ENCODE measurements at regions not wholly inside any gene's neighbourhood (a gene's known extent, or its start where the extent isn't known, plus 50 kb on each side); places are given as distances from the start of the nearest gene placed in this dataset.

DNA sequence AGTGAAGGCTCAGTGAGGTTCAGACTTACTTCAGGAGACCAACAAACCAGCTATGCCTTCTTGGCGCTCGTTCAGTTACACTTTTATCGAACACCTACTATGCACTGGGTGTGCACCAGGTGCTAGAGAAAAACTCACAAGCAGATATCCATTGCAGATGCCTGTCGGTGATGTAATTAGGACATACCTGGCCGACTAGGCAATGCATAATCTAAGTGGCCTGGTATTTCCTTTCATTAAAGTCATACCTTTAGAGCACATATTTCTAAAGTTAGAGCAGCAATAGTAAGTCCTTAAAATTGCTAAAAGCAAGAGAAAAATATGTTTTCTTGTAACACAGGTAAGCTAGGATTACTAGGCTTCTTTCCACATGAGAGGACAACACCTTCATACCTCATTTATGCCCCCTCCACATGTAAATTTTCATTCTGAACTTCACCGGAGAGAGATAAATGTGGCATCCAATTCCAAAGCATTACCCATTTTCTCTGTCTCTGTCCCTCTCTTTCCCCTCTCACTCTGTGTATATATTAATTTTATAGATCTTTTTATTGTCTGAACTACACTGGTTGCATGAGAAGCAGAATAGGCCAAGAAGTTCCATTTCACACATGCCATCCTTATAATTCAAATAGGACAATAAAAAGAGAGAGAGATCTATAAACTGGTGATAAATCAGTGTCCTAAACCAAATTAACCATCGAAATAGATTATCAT is 242.2 kb downstream of the SPTSSA start:
- TF ChIP-seq, protein P1, sequence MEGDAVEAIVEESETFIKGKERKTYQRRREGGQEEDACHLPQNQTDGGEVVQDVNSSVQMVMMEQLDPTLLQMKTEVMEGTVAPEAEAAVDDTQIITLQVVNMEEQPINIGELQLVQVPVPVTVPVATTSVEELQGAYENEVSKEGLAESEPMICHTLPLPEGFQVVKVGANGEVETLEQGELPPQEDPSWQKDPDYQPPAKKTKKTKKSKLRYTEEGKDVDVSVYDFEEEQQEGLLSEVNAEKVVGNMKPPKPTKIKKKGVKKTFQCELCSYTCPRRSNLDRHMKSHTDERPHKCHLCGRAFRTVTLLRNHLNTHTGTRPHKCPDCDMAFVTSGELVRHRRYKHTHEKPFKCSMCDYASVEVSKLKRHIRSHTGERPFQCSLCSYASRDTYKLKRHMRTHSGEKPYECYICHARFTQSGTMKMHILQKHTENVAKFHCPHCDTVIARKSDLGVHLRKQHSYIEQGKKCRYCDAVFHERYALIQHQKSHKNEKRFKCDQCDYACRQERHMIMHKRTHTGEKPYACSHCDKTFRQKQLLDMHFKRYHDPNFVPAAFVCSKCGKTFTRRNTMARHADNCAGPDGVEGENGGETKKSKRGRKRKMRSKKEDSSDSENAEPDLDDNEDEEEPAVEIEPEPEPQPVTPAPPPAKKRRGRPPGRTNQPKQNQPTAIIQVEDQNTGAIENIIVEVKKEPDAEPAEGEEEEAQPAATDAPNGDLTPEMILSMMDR (IDR thresholded peaks at IDR 0.05), result no peak
- H3K9me3 ChIP-seq, result no peaks in the 10 kb centered on the region
- no peak for DNase-seq (ENCODE audit: low spot score)
- no peak overlapping the region for H3K4me3 ChIP-seq
- no peaks in the 10 kb centered on the region for H3K27me3 ChIP-seq
- H3K27ac ChIP-seq, result no peak overlapping the region
- H3K4me1 ChIP-seq, result no peaks in the 10 kb centered on the region
- H3K36me3 ChIP-seq, result no peaks in the 10 kb centered on the region

DNA sequence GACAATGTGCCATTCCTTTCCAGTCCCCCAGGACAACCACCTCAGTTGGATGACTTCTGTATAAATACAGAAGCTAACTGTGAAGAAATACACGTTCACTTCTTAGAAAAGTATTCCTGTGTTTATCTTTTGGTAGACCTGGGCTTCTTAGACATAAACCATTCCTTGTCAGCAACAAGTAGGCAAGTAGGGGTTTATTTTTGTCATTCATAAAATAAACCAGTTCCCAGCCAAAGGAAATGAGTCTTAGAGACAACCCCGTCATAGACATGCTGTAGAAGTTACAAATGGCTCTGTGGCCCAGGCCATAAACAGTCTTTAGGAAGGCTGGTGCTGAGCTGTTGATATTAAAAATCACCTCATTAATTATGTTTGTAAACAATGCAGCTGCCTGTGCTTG is 243.2 kb downstream of the SPTSSA start:
- no peak for DNase-seq (ENCODE audit: low spot score)
- no peaks in the 10 kb centered on the region for H3K9me3 ChIP-seq
- H3K4me3 ChIP-seq, result no peak overlapping the region
- H3K36me3 ChIP-seq, result no peaks in the 10 kb centered on the region
- no peaks in the 10 kb centered on the region for H3K27me3 ChIP-seq
- no peak overlapping the region for H3K27ac ChIP-seq
- TF ChIP-seq, protein P1 (IDR thresholded peaks at IDR 0.05), result no peak
- H3K4me1 ChIP-seq, result no peaks in the 10 kb centered on the region

DNA sequence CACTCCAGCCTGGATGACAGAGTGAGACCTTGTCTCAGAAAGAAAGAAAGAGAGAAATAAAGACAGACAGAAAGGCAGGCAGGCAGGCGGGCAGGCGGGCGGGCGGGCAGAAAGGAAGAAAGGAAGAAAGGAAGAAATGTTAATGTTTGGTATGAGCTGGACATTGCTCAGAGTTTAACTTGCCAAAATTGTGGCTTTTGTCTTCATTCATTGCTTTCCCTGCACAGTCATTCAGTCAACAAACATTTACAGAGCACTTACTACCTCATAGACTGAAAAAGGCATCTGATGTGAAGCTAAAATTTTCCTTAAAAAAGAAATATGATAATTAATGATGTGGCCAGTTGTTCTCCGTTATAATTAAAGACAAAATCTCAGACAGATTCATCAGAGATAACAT is 247.1 kb downstream of the SPTSSA start:
- no peaks in the 10 kb centered on the region for H3K27me3 ChIP-seq
- no peaks in the 10 kb centered on the region for H3K36me3 ChIP-seq
- H3K27ac ChIP-seq, result no peak overlapping the region
- H3K9me3 ChIP-seq, result no peaks in the 10 kb centered on the region
- no peaks in the 10 kb centered on the region for H3K4me1 ChIP-seq
- TF ChIP-seq, protein P1 (IDR thresholded peaks at IDR 0.05), result no peak
- H3K4me3 ChIP-seq, result no peak overlapping the region
- DNase-seq (ENCODE audit: low spot score), result no peak

- H3K4me1 ChIP-seq, result no peaks in the 10 kb centered on the region
- no peak for DNase-seq (ENCODE audit: low spot score)
- H3K36me3 ChIP-seq, result no peaks in the 10 kb centered on the region
- H3K27ac ChIP-seq, result no peak overlapping the region
- H3K4me3 ChIP-seq, result no peak overlapping the region
- no peaks in the 10 kb centered on the region for H3K9me3 ChIP-seq
- H3K27me3 ChIP-seq, result no peaks in the 10 kb centered on the region
- TF ChIP-seq, protein P1 (IDR thresholded peaks at IDR 0.05), result no peak
Observed at GRCh38 chr14:34213332-34213731, 248.7 kb downstream of the SPTSSA start.

GRCh38 chr14:34212172-34212929 is 249.7 kb downstream of the SPTSSA start:
- H3K27me3 ChIP-seq, result no peaks in the 10 kb centered on the region
- H3K4me3 ChIP-seq, result no peak overlapping the region
- no peak for DNase-seq (ENCODE audit: low spot score)
- H3K36me3 ChIP-seq, result no peaks in the 10 kb centered on the region
- TF ChIP-seq, protein P1 (IDR thresholded peaks at IDR 0.05), result no peak
- H3K27ac ChIP-seq, result no peak overlapping the region
- no peaks in the 10 kb centered on the region for H3K9me3 ChIP-seq
- no peaks in the 10 kb centered on the region for H3K4me1 ChIP-seq
